ENCODE measurements at regions not wholly inside any gene's neighbourhood (a gene's known extent, or its start where the extent isn't known, plus 50 kb on each side); places are given as distances from the start of the nearest gene placed in this dataset.

DNA sequence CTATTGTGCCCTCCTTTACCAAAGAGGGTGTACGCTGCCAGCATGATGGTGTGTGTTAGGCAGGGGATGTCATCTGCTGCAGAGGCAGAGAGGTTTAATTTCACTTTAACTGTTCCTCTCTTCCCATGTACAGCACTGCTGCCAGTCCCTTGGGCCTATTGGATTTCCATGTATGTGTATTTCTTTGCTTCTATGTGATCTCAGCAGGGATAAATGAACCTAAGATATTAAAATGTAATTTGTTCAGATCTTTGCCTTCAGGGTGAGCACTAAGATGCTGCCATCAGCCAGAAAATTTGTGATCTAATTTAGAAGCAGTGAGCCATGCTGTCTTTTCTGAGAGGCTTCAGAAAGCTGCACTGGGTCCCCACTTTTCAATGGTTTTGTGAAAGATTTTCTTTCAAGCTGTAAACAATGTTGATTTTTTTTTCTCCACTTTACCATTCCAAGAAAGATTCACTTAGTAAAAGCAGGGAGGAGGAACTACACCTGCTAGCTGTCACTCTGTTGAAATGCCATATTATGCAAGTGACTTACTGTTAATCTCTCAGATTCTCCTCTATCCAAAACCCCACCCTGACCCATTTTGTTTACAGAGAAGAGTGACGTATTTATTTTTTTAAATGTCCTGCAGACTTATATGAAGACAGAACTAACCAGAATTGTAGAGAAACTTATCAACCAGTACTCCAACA, 261.9 kb downstream of the TBL1XR1 start:
- TF ChIP-seq, protein P1, sequence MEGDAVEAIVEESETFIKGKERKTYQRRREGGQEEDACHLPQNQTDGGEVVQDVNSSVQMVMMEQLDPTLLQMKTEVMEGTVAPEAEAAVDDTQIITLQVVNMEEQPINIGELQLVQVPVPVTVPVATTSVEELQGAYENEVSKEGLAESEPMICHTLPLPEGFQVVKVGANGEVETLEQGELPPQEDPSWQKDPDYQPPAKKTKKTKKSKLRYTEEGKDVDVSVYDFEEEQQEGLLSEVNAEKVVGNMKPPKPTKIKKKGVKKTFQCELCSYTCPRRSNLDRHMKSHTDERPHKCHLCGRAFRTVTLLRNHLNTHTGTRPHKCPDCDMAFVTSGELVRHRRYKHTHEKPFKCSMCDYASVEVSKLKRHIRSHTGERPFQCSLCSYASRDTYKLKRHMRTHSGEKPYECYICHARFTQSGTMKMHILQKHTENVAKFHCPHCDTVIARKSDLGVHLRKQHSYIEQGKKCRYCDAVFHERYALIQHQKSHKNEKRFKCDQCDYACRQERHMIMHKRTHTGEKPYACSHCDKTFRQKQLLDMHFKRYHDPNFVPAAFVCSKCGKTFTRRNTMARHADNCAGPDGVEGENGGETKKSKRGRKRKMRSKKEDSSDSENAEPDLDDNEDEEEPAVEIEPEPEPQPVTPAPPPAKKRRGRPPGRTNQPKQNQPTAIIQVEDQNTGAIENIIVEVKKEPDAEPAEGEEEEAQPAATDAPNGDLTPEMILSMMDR (IDR thresholded peaks at IDR 0.05; ENCODE audit: low read depth, low read length) = no peak
- H3K4me3 ChIP-seq (ENCODE audit: low read depth, low read length) = no peak overlapping the region
- no peak for DNase-seq (ENCODE audit: low read depth, low spot score)
- in situ Hi-C loops (cut with HindIII; ENCODE audit: low sequenced_read_pairs) = no loop called here

DNA sequence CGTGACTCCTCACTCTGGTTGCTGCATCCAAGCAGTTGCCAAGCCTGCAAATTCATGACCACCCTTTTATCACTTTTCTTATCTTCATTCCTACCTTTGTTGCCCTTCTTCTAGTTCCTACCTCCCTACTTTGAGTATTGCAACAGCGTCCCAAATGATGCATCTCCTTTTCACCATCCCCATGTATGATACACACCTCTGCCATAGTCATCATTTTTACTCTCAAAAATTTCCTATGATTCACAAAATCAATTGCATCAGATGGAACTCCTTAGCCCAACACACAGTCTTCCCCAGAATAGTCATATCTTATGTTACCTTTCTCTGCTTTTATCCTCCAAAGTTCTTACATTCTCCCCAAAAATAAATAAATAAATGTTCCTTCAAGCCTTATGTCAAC, 262.6 kb downstream of the TBL1XR1 start:
- H3K4me3 ChIP-seq (ENCODE audit: low read depth, low read length) = no peak overlapping the region
- in situ Hi-C loops (cut with HindIII; ENCODE audit: low sequenced_read_pairs) = no loop called here
- TF ChIP-seq, protein P1 (IDR thresholded peaks at IDR 0.05; ENCODE audit: low read depth, low read length) = no peak
- DNase-seq (ENCODE audit: low read depth, low spot score) = no peak

DNA sequence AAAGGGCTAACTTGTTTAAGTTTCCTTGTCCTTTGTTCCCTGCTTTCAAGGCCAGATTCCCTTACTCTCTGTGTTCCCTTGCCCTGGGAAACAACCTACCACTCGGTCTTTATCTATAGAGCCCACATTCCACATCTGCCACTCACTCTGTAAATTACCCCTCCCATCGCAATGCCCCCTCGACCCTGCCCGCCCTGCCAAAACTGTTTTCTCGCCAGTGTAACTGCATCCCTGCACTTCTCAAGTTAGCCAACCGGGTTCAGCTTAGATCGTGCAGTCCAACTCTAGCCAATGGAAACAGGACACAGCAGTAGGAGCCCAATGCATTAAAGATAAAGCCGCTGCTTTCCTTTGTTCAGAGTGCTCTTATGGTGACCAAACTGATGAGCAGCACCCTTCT, 263.6 kb downstream of the TBL1XR1 start:
- DNase-seq (ENCODE audit: low read depth, low spot score) = no peak
- no peak overlapping the region for H3K4me3 ChIP-seq (ENCODE audit: low read depth, low read length)
- in situ Hi-C loops (cut with HindIII; ENCODE audit: low sequenced_read_pairs) = no loop called here
- TF ChIP-seq, protein P1 (IDR thresholded peaks at IDR 0.05; ENCODE audit: low read depth, low read length) = no peak

DNA sequence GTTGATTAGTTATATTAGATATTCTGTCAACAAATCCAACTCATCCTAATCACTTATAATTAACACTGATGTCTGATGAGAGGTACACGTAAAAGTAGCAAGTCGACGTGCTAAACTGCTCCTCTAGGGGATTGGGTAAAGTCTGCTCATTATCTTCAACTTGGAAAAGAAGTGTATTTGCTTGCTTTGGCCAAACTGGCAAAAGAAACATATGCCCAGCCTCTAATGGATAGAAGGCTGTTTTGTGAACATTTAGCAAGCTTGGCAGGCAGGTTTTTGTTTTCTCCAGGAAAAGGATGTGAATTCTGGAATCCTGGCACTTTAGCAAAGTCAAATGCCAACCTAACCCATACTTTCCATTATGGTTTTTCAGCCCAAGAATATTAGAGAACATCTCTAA, 264.8 kb downstream of the TBL1XR1 start:
- no peak for DNase-seq (ENCODE audit: low read depth, low spot score)
- TF ChIP-seq, protein P1 (IDR thresholded peaks at IDR 0.05; ENCODE audit: low read depth, low read length) = no peak
- in situ Hi-C loops (cut with HindIII; ENCODE audit: low sequenced_read_pairs) = no loop called here
- H3K4me3 ChIP-seq (ENCODE audit: low read depth, low read length) = no peak overlapping the region

DNA sequence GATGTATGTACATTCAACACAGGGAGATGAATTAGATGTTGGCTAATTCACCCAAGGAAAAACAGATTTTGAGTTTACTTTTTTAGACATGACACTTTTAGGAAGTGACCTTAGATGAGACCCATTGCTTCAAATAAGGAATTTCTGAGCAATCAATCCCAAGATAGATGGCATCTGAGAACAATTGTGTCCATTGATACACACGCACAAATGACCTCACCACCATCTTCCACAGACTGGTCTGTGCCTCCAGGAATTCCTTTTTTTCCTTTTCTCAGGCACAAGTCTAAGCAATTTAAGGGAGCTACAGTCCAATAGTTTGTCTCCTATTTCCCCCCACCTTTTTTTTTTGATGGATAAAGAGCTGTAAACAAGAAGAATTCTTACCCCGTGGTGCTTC, 265.3 kb downstream of the TBL1XR1 start:
- TF ChIP-seq, protein P1 (IDR thresholded peaks at IDR 0.05; ENCODE audit: low read depth, low read length) = no peak
- DNase-seq (ENCODE audit: low read depth, low spot score) = no peak
- in situ Hi-C loops (cut with HindIII; ENCODE audit: low sequenced_read_pairs) = no loop called here
- H3K4me3 ChIP-seq (ENCODE audit: low read depth, low read length) = no peak overlapping the region

DNA sequence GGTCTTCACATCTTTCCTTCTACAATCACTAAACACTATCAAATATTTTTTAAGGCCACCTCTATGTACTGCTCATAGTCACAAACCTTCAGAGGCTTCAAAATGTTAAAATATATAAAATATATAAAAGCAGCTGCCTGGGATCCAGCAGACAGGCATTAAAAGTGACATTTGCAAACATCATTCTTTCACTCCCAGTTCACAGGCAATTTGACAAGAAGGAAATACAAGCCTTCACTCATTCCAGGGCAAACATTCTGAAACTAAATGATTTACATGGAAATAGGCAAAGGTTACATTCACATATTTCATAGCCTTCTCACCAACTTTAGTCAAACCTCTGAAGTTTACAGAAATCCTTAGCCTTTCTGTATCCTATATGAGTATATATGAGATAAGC, 266.3 kb downstream of the TBL1XR1 start:
- in situ Hi-C loops (cut with HindIII; ENCODE audit: low sequenced_read_pairs) = no loop called here
- TF ChIP-seq, protein P1 (IDR thresholded peaks at IDR 0.05; ENCODE audit: low read depth, low read length) = no peak
- no peak overlapping the region for H3K4me3 ChIP-seq (ENCODE audit: low read depth, low read length)
- DNase-seq (ENCODE audit: low read depth, low spot score) = no peak
